GM12878 (cell line): ENCODE measurements at regions not wholly inside any gene's neighbourhood (a gene's known extent, or its start where the extent isn't known, plus 50 kb on each side); places are given as distances from the start of the nearest gene placed in this dataset.

ENCODE experiments used
- ATAC-seq: fragments of 200-7000 bp; cut with Tn5 transposase; 3 replicates; pipeline ENCODE4 v1.9.1; 2020; ENCODE audit warnings: mild to moderate bottlenecking, moderate library complexity
- BruUV-seq: library from RNA; stranded (reverse); fragments of 400-500 nt; replicated peaks from 2 replicates; lab custom pipeline; 2021; lab: Mats Ljungman, UMichigan
- CTCF ChIA-PET: fragments of 300-600 bp; sonication (Branson Sonifier 250); formaldehyde crosslinking; extraction: SDS; loops from one replicate; lab custom pipeline; 2021; ENCODE audit warnings: inconsistent platforms; lab: Yijun Ruan, JAX
- POLR2A ChIA-PET: fragments of 350-600 bp; formaldehyde crosslinking; extraction: SDS; loops from one replicate; lab custom pipeline; 2021; ENCODE audit warnings: inconsistent platforms; lab: Charles Lee
- RAD21 ChIA-PET: fragments of 300-600 bp; sonication (Branson Sonifier 250); formaldehyde crosslinking; loops from one replicate; lab custom pipeline; 2023; ENCODE audit warnings: antibody characterized with exemption; ENCODE audit not compliant: unreplicated experiment; lab: Charles Lee
- SMC1A ChIA-PET: fragments of 300-600 bp; sonication (Branson Sonifier 250); formaldehyde crosslinking; loops from one replicate; lab custom pipeline; 2023; ENCODE audit not compliant: unreplicated experiment, uncharacterized antibody; lab: Charles Lee
- DNase-seq: peaks from one replicate; pipeline ENCODE4 v3.0.0-alpha.2; 2011; ENCODE audit warnings: low read depth, low spot score
- FAIRE-seq: peaks from 3 replicates; lab custom pipeline; 2011; peaks lifted over from hg19 to GRCh38; lab: Jason Lieb, UNC
- H2AFZ ChIP-seq: 2 replicates; pipeline ENCODE4 v1.6.0; 2011; ENCODE audit warnings: low read depth, low read length, control low read depth; ENCODE audit not compliant: control insufficient read depth
- H3K27ac ChIP-seq: 2 replicates; pipeline ENCODE4 v1.5.1; 2011; ENCODE audit warnings: control low read depth; ENCODE audit not compliant: control insufficient read depth, insufficient read depth
- H3K27me3 ChIP-seq, 2 experiments: replicated peaks in 1 of 2; 2 replicates each; pipeline versions ENCODE4 v1.6.0 to v1.6.1; 2011; ENCODE audit warnings: low read length in 1 of 2; ENCODE audit not compliant: control insufficient read depth in 2 of 2, insufficient read depth in 2 of 2
- H3K36me3 ChIP-seq, 2 experiments: 2 replicates each; pipeline ENCODE4 v1.5.1; 2011; ENCODE audit warnings: low read length in 1 of 2; ENCODE audit not compliant: control insufficient read depth in 2 of 2, insufficient read depth in 2 of 2
- H3K4me1 ChIP-seq: 2 replicates; pipeline ENCODE4 v1.6.1; 2011; ENCODE audit warnings: mild to moderate bottlenecking, low read length, moderate library complexity, mixed read lengths; ENCODE audit not compliant: control insufficient read depth, insufficient read depth
- H3K4me2 ChIP-seq: 2 replicates; pipeline ENCODE4 v1.6.0; 2011; ENCODE audit warnings: control low read depth; ENCODE audit not compliant: control insufficient read depth, insufficient read depth
- H3K4me3 ChIP-seq: fragments of 200-600 bp; sonication (generic); 2 replicates; pipeline ENCODE4 v1.5.1; 2016
- H3K79me2 ChIP-seq: 2 replicates; pipeline ENCODE4 v1.6.0; 2011; ENCODE audit warnings: low read length; ENCODE audit not compliant: control insufficient read depth, insufficient read depth
- H3K9ac ChIP-seq: 2 replicates; pipeline ENCODE4 v1.8.0; 2011; ENCODE audit warnings: low read length, control low read depth, mixed read lengths; ENCODE audit not compliant: control insufficient read depth, insufficient read depth
- H3K9me3 ChIP-seq: replicated peaks from 3 replicates; pipeline ENCODE4 v1.5.1; 2011; ENCODE audit warnings: mild to moderate bottlenecking, low read length; ENCODE audit not compliant: control insufficient read depth, insufficient read depth
- H4K20me1 ChIP-seq: 2 replicates; pipeline ENCODE4 v1.6.0; 2011; ENCODE audit not compliant: control insufficient read depth, insufficient read depth
- EP300 ChIP-seq, 2 experiments: fragments of 150-350 bp in 1 of 2; IDR thresholded peaks; 2 replicates each; pipeline ENCODE4 v1.6.1; 2011 to 2012; ENCODE audit warnings: low read depth in 2 of 2, low read length in 2 of 2, borderline replicate concordance in 1 of 2, improper control_type of control experiment in 1 of 2, inconsistent platforms in 1 of 2; ENCODE audit not compliant: control insufficient read depth in 1 of 2
- JUND ChIP-seq: IDR thresholded peaks from 2 replicates; pipeline ENCODE4 v1.6.1; 2012; ENCODE audit warnings: low read depth, mild to moderate bottlenecking, low read length, improper control_type of control experiment, moderate library complexity
- NFIC ChIP-seq: IDR thresholded peaks from 2 replicates; pipeline ENCODE4 v1.6.1; 2012; ENCODE audit warnings: low read depth, mild to moderate bottlenecking, inconsistent platforms, low read length, moderate library complexity
- POLR2AphosphoS5 ChIP-seq: IDR thresholded peaks from 2 replicates; pipeline ENCODE4 v1.6.1; 2011; ENCODE audit warnings: mild to moderate bottlenecking, low read length, inconsistent platforms
- WGBS: methylation state at CpG from one replicate; pipeline ENCODE4 v1.1.6; 2016; ENCODE audit warnings: low lambda C conversion rate; ENCODE audit not compliant: insufficient replicate concordance, insufficient coverage; ENCODE audit errors: missing lambda C conversion rate; 5-methylcytosine and 5-hydroxymethylcytosine counted together
- in situ Hi-C: fragments of 300-500 bp; cut with MboI; formaldehyde crosslinking; loops from 9 replicates; pipeline ENCODE4 v1.14.3; 2018; ENCODE audit warnings: mixed read lengths
- intact Hi-C: fragments of 100-400 bp; cut with micrococcal nuclease; formaldehyde crosslinking; loops from one replicate; pipeline ENCODE4 v1.14.2; 2022; ENCODE audit not compliant: unreplicated experiment
- TF ChIP-seq, protein P1 (sequence below): fragments of 450-650 bp; formaldehyde crosslinking; IDR thresholded peaks from 2 replicates; pipeline ENCODE4 v1.4.0; 2022; ENCODE audit warnings: mild to moderate bottlenecking, moderate library complexity
- TF ChIP-seq, protein P2 (sequence below): fragments of 450-650 bp; IDR thresholded peaks from 2 replicates; pipeline ENCODE4 v1.6.1; 2016; ENCODE audit warnings: mild to moderate bottlenecking

DNA sequence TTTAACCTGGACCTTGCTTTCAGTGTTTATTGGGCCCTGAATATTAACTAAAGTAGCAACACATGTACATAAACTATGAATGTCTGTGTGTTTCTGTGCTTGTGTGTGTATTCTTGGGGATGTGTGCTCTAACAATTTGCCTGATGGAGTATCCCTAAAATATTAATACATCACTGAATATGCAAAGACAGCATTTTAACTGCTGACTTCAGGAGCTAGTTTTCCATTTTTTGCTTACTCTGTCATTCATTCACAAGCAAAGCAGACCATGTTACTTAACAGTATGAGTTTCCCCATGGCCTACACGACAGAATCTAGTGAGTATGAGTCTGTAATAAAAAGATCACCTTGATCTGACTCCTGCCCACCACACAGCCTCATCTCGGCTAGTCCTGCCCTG lies 402.8 kb downstream of the BCAT1 start:
- Histone ChIP-seq H3K27ac (no peak overlapping the region), H3K4me1 (no peaks in the 10 kb centered on the region), H2AFZ (no peak overlapping the region), H3K9ac (no peak overlapping the region), H3K27me3 (no peaks in the 10 kb centered on the region; a peak in 1 of 4 replicates), H4K20me1 (no peaks in the 10 kb centered on the region), H3K79me2 (no peaks in the 10 kb centered on the region), H3K4me2 (no peak overlapping the region), H3K36me3 (no peaks in the 10 kb centered on the region), H3K4me3 (no peak overlapping the region), H3K9me3 (no peaks in the 10 kb centered on the region)
- no peak for ATAC-seq
- RAD21 ChIA-PET, result no interaction called here
- POLR2A ChIA-PET, result no interaction called here
- in situ Hi-C loops, result no loop called here
- SMC1A ChIA-PET, result no interaction called here
- FAIRE-seq, result no peak
- WGBS, result 47% methylated on average over 2 of the region's 2 CpGs
- DNase-seq, result no peak
- intact Hi-C loops, result no loop called here
- no TSS peak for BruUV-seq
- CTCF ChIA-PET, result no interaction called here
- TF ChIP-seq POLR2AphosphoS5 (no peak), EP300 (IDR thresholded peaks at IDR 0.05; ENCODE audit: borderline replicate concordance in 1 of 2, control insufficient read depth in 1 of 2, low read depth in 2 of 2, low read length in 2 of 2) (no peak), NFIC (no peak), JUND (no peak)
- TF ChIP-seq, protein P1, sequence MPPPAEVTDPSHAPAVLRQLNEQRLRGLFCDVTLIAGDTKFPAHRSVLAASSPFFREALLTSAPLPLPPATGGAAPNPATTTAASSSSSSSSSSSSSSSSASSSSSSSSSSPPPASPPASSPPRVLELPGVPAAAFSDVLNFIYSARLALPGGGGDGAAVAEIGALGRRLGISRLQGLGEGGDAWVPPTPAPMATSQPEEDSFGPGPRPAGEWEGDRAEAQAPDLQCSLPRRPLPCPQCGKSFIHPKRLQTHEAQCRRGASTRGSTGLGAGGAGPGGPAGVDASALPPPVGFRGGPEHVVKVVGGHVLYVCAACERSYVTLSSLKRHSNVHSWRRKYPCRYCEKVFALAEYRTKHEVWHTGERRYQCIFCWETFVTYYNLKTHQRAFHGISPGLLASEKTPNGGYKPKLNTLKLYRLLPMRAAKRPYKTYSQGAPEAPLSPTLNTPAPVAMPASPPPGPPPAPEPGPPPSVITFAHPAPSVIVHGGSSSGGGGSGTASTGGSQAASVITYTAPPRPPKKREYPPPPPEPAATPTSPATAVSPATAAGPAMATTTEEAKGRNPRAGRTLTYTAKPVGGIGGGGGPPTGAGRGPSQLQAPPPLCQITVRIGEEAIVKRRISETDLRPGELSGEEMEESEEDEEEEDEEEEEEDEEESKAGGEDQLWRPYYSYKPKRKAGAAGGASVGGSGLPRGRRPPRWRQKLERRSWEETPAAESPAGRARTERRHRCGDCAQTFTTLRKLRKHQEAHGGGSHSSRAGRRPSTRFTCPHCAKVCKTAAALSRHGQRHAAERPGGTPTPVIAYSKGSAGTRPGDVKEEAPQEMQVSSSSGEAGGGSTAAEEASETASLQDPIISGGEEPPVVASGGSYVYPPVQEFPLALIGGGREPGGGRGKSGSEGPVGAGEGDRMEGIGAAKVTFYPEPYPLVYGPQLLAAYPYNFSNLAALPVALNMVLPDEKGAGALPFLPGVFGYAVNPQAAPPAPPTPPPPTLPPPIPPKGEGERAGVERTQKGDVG (CRISPR knock-in tag), result no peak
- TF ChIP-seq, protein P2, sequence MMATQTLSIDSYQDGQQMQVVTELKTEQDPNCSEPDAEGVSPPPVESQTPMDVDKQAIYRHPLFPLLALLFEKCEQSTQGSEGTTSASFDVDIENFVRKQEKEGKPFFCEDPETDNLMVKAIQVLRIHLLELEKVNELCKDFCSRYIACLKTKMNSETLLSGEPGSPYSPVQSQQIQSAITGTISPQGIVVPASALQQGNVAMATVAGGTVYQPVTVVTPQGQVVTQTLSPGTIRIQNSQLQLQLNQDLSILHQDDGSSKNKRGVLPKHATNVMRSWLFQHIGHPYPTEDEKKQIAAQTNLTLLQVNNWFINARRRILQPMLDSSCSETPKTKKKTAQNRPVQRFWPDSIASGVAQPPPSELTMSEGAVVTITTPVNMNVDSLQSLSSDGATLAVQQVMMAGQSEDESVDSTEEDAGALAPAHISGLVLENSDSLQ, result no peak
- TF ChIP-seq, all 136 proteins: peak for 0
